Ishikawa (cell line): ENCODE measurements at regions not wholly inside any gene's neighbourhood (a gene's known extent, or its start where the extent isn't known, plus 50 kb on each side); places are given as distances from the start of the nearest gene placed in this dataset.

Experiments used
- CEBPB ChIP-seq: IDR thresholded peaks from 2 replicates; pipeline ENCODE4 v1.6.1; 2012
- CREB1 ChIP-seq: IDR thresholded peaks from 2 replicates; pipeline ENCODE4 v1.6.1; 2012; ENCODE audit warnings: low read depth
- EGR1 ChIP-seq: IDR thresholded peaks from 2 replicates; pipeline ENCODE4 v1.6.1; 2012
- EP300 ChIP-seq: IDR thresholded peaks from 2 replicates; pipeline ENCODE4 v1.6.1; 2012; ENCODE audit warnings: borderline replicate concordance
- FOXM1 ChIP-seq: IDR thresholded peaks from 2 replicates; pipeline ENCODE4 v1.6.1; 2012; ENCODE audit warnings: low read depth, borderline replicate concordance
- NFIC ChIP-seq: IDR thresholded peaks from 2 replicates; pipeline ENCODE4 v1.6.1; 2012
- RAD21 ChIP-seq: IDR thresholded peaks from 2 replicates; pipeline ENCODE4 v1.6.1; 2012; ENCODE audit warnings: low read depth
- REST ChIP-seq: IDR thresholded peaks from 2 replicates; pipeline ENCODE4 v1.6.1; 2012; ENCODE audit warnings: low read depth, mild to moderate bottlenecking
- TAF1 ChIP-seq: IDR thresholded peaks from 2 replicates; pipeline ENCODE4 v1.6.1; 2012; ENCODE audit warnings: low read depth, mild to moderate bottlenecking
- TCF12 ChIP-seq: IDR thresholded peaks from 2 replicates; pipeline ENCODE4 v1.6.1; 2012; ENCODE audit warnings: low read depth
- TEAD4 ChIP-seq: IDR thresholded peaks from 2 replicates; pipeline ENCODE4 v1.6.1; 2012
- YY1 ChIP-seq: IDR thresholded peaks from 2 replicates; pipeline ENCODE4 v1.6.1; 2012; ENCODE audit warnings: low read depth
- ZBTB7A ChIP-seq: IDR thresholded peaks from 2 replicates; pipeline ENCODE4 v1.6.1; 2012; ENCODE audit warnings: low read depth
- TF ChIP-seq, protein P1 (sequence below): IDR thresholded peaks from 2 replicates; pipeline ENCODE4 v1.6.1; 2012
- TF ChIP-seq, protein P2 (sequence below): IDR thresholded peaks from 2 replicates; pipeline ENCODE4 v1.6.1; 2012

DNA sequence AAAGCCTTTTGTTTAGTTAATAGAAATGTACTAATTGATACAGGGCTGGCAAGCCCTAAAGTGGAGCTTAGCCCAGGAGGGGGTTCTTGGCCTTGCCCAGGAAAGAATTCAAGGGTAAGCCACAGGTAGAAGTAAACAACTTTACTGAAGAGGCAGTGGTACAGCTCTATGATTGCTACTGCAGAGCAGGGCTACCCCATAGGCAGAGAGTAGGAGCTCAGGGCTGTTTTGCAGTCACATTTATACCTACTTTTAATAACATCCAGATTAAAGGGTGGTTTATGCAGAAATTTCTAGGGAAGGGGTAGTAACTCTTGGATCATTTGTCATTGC, 680.4 kb upstream of the GJE1 start:
- TF ChIP-seq CREB1 (no peak), TEAD4 (no peak), RAD21 (no peak), FOXM1 (no peak), ZBTB7A (no peak)

DNA sequence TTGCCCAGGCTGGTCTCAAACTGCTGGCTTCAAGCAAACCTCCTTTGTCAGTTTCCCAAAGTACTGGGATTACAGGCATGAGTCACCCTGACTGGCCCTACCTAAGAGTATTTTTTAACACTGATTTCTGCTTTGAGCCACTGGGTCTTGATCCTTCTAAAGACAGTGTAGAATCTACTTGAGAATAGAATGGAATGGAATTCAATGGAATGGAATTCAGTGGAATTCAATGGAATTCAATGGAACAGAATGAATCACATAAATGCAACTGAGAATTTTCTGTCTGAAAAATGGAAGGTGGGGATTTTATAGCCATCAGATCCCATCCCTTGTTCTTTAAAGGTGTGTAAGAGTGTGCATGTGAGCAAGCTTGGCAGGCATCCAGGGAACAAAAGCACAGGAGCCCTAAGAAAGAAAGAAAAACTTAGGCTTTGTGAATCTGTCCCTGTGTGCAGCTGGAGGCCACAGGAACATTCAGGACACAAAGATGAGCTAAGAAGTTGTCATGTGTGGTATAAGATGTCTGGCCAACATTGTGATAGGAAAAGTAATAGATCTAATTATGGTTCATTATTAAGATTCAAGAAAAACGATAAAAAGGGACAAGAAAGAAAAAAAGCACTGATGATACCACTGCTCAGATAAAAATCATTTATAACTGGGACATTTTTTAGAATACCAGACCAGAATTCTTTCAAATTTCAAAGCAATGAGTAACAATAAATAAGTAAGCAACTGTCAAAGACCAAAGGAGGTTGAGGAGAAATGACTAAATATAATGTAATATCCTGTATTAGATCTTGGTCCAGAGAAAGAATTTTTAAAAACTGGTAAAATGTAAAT, 681.0 kb upstream of the GJE1 start:
- TF ChIP-seq FOXM1 (no peak), CREB1 (no peak)

- TF ChIP-seq TEAD4: no peak
- no peak for TF ChIP-seq FOXM1
- TF ChIP-seq EP300: no peak
- no peak for TF ChIP-seq TCF12
- TF ChIP-seq, protein P1, sequence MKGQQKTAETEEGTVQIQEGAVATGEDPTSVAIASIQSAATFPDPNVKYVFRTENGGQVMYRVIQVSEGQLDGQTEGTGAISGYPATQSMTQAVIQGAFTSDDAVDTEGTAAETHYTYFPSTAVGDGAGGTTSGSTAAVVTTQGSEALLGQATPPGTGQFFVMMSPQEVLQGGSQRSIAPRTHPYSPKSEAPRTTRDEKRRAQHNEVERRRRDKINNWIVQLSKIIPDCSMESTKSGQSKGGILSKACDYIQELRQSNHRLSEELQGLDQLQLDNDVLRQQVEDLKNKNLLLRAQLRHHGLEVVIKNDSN: no peak
- TF ChIP-seq NFIC: no peak
- TF ChIP-seq TAF1: no peak
- TF ChIP-seq, protein P2, sequence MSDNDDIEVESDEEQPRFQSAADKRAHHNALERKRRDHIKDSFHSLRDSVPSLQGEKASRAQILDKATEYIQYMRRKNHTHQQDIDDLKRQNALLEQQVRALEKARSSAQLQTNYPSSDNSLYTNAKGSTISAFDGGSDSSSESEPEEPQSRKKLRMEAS: no peak
- TF ChIP-seq RAD21: no peak
- no peak for TF ChIP-seq CREB1
- no peak for TF ChIP-seq ZBTB7A
- TF ChIP-seq YY1: no peak
- TF ChIP-seq CEBPB: no peak
- no peak for TF ChIP-seq EGR1
- no peak for TF ChIP-seq REST
These were observed 681.6 kb upstream of the GJE1 start for GRCh38 chr6:141451181-141451510.

- TF ChIP-seq TEAD4 (no peak), REST (no peak), ZBTB7A (no peak), EGR1 (no peak), FOXM1 (no peak), CREB1 (no peak), YY1 (no peak), TCF12 (no peak), RAD21 (no peak), TAF1 (no peak), CEBPB (no peak), EP300 (no peak), NFIC (no peak)
- TF ChIP-seq, protein P1: no peak
- TF ChIP-seq, protein P2: no peak
These were observed 686.6 kb upstream of the GJE1 start for GRCh38 chr6:141445928-141446628.

DNA sequence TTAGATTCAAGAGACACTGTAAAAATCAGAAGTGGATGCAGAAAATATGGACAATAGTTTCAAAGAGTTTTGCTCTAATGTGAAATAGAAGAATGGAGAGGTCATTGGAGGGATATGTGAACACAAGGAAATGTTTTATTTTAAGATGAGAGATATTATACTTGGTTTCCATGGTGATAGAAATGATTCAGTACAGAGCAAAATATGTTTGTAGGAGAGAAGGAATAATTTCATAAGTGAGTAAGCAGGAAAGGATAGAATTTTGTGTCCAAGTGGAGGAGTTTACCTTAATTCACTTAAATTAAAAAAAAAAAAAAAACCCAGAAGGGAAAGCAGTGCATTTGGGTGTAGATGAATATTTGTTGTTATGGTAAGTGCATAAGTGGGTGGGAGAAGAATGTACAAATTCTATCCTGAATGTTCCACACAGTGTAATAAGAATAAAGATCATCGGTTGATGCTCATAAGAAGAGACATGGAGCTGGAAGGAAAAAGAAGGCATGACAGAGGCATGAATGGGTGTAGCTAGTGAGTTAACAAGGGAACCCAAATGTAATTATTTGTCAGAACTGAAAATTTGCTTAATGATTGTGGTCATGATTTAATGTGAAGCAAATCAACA, 688.9 kb upstream of the GJE1 start:
- TF ChIP-seq, protein P2: no peak
- TF ChIP-seq EP300 (no peak), NFIC (no peak), ZBTB7A (no peak), TCF12 (no peak), TEAD4 (no peak), TAF1 (no peak), REST (no peak), RAD21 (no peak), FOXM1 (no peak)
- TF ChIP-seq, protein P1: no peak
